ENCODE measurements at regions not wholly inside any gene's neighbourhood (a gene's known extent, or its start where the extent isn't known, plus 50 kb on each side); places are given as distances from the start of the nearest gene placed in this dataset.
"Not testable (repeated sequence)": the region's sequence is repeated elsewhere in the genome, so short reads cannot be mapped to it uniquely, and the experiment has no call there.

DNA sequence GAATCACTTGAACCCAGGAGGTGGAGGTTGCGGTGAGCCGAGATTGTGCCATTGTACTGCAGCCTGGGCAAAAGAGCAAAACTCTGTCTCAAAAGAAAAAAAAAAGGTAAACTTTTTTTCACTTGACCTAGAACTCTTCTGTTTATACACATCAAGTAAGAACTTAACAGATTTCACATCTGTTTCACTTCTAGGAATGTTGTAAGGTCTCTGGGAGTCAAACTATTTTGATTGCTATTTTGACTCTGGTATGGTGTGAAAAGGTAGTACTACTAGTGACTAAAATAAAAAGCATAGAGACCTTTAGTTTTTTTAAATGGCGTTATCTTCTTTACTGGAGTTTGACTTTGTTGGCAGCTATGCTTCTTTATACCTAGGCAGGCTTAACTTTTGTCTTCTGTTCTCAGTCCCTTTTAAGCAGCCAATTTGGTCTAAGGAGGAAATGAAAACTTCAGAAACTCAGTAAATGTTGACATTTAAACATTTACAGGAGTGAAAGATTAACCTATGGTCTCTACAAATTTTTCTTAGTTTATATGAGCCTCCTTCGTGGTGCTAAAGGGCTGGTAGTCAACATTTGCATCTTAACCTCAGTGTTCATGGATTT is 84.7 kb downstream of the METTL2B start:
- not testable (repeated sequence) for DNase-seq (ENCODE audit: low read depth)

DNA sequence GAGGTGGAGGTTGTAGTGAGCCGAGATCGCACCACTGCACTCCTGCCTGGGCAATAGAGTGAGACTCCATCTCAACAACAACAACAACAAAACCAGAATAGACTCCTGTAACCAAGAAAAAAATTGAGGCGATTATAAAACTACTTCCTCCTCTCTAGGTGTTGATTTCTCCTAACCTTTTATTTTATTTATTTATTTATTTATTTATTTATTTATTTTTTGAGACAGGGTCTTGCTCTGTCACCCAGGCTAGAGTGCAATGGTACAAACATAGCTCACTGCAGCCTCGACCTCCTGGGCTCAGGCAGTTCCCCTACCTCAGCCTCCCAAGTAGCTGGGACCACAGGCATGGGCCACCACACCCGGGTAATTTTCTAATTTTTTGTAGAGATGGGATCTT is 86.2 kb downstream of the METTL2B start:
- not testable (repeated sequence) for DNase-seq (ENCODE audit: low read depth)

DNA sequence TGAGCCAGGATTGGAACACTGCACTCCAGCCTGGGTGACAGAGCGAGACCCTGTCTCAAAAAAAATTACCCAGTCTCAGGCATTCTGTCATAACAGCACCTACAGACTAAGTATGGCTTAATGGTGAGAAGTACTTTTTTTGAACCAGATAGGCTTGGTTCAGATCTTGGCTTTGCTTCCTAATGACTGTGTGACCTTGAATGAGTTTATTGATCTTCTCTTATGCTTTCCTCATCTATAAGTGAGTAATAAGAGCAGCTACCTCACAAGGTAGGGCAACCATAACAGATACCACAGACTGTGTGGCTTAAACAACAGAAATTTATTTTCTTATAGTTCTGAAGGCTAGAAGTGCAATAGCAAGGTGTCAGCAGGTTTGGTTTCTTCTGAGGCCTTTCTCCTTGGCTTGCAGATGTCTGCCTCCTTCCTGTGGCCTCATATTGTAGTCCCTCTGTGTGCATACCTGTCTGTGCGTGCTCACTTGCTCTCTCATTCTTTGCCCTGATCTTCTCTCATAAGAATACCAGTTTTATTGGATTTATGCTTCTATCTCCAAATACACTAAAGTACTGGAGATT is 87.7 kb downstream of the METTL2B start:
- not testable (repeated sequence) for DNase-seq (ENCODE audit: low read depth)

DNA sequence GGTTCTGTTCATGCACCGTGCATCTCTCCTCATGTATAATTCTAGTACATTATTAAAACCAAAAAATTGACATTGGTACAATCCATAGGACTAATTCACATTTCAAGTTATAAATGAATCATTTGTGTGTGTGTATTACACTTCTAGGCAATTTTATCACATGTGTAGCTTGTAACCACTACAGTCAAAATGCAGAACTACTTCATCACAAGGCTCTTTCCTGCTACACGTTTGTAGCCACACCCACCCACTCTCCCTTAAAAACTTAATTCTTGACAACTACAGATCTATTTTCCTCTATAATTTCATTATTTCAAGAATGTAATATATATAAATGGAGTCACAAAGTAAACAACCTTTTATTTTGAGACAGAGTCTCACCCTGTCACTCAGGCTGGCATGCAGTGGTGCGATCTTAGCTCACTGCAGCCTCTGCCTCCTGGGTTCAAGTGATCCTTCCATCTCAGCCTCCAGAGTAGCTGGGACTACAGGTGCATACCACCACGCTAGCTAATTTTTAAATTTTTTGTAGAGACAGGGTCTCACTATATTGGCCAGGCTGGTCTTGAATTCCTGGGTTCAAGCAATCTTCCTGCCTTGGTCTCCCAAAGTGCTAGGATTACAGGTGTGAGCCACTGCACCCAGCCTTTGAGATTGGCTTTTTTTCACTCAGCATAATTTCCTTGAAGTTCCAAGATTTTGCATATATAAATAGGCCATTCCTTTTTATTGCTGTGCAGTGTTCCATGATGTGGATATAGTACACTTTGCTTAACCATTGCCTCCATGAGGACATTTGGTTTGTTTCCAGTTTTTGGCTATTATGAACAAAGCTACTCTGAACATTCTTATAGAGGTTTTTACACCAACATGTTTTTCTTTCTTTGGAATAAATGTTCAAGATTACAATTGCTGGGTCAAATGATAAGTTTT is 88.7 kb downstream of the METTL2B start:
- DNase-seq (ENCODE audit: low read depth): not testable (repeated sequence)

DNA sequence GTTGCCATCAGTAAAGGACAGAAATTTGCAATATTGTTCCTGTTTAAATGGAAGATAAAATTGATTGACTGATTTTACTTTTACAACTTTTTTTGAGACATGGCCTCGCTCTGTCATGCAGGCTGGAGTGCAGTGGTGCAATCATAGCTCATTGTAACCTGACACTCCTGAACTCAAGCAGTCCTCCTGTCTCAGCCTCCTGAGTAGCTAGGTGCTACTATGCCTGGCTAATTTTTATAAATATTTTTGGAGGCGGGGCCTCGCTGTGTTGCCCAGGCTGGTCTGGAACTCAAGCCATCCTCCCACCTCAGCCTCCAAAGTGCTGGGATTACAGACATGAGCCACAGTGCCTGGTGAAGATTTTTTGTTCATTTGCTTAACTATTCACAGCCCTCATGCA is 96.8 kb upstream of the GARIN1A start:
- not testable (repeated sequence) for DNase-seq (ENCODE audit: low read depth)

DNA sequence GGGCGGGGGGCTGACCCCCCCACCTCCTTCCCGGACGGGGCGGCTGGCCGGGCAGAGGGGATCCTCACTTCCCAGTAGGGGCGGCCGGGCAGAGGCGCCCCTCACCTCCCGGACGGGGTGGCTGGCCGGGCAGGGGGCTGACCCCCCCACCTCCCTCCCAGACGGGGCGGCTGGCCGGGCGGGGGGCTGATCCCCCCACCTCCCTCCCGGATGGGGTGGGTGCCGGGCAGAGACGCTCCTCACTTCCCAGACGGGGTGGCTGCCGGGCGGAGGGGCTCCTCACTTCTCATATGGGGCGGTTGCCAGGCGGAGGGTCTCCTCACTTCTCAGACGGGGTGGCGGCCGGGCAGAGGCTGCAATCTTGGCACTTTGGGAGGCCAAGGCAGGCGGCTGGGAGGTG is 95.1 kb upstream of the GARIN1A start:
- not testable (repeated sequence) for DNase-seq (ENCODE audit: low read depth)

DNA sequence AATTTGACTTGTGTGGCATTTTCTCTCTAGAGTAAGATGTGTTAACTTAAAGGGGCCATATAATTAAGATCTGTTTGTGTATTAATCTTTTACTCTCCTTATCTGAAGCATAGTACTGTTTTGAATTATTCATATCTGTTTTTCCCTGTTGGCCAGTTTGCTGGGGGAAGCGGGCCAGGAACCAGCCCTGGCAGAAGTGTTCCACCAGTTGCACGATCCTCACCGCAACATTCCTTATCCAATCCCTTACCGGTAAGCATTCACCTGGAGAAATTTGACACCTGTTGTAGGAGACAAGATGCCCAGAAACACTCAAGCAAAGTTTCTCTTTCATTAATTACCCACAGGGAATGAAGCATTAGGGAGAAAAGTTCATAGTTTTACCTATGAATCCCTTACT is 92.2 kb upstream of the GARIN1A start:
- not testable (repeated sequence) for DNase-seq (ENCODE audit: low read depth)

DNA sequence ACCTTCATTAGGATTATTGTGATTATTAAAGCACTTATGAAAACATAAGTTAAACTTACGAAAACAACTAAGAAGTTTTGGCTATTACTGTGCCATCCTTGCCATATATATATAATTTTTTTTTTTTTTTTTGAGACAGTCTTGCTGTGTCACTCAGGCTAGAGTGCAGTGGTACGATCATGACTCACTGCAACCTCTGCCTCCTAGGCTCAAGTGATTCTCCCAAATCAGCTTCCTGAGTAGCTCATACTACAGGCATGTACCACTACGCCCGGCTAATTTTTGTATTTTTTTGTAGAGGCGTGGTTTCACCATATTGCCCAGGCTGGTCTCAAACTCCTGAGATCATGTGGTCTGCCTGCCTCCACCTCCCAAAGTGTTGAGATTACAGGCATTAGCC is 91.0 kb upstream of the GARIN1A start:
- peak; percentile 40 for DNase-seq (ENCODE audit: low read depth)

DNA sequence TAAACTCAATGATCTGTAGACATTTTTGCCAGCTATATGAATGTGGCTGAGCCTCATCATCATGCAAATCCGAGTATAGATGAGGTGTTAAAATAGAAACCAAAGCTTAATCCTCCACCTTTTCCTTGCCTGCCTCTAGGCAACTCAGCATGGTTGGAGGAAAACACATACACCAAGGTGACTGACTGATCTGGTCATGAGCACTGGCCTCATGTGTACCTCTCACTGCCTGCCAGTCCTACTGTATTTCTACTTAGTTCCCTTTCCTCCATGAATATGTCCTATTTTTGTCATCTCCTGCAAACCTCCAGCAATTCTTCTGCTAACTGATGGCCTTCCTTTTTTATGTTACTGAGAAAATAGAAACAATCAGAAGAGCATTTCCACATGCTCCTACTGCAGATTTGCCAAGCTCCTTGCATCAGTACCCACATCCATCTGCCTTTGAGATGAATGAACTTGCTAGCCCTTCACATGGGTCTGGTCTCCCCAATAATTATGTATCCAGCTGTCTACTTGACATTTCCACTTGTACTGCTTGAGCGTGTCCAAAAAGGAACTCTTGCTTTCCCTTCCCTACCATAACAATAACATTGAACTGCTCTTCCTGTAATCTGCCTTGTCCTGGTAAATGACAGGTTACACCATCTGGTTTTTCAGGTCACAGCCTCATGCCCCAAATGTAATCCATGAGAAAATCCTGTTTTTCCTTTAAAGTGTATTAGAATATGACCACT is 90.1 kb upstream of the GARIN1A start:
- not testable (repeated sequence) for DNase-seq (ENCODE audit: low read depth)

DNA sequence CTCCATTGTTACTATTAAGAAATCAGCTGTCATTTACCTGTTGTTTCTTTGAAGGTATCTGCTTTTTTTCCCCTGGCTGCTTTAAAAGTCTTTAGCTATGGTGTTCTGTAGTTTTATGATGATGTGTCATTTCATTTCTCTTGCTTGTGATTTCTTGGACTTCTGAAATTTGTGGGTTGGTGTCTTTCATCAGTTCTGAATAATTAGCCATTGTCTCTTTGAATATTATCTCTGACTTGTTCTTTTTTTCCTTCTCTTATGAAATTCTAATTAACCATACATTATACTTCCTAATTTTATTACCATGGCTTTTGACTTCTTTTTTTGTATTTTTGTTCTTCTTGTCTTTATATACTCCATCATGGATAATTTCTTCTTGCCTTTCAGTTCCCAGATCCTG is 85.4 kb upstream of the GARIN1A start:
- not testable (repeated sequence) for DNase-seq (ENCODE audit: low read depth)

DNA sequence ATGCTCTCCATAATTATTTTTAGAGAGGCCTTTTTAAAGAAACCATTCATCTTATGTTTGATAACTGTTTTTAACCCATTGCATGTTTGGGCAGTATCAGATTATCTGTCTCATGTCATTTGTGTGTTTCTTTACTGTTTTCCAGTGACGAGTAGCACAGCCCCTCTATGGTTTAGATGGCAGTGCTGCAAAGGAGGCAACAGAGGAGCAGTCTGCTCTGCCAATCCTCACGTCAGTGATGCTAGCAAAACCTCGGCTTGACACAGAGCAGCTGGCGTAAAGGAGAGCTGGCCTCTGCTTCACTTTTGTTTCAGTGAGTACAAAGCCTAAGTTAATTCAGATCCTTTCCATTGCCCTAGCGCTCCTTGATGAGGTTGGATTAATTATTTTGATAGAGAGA is 80.4 kb upstream of the GARIN1A start:
- no peak for DNase-seq (ENCODE audit: low read depth)

DNA sequence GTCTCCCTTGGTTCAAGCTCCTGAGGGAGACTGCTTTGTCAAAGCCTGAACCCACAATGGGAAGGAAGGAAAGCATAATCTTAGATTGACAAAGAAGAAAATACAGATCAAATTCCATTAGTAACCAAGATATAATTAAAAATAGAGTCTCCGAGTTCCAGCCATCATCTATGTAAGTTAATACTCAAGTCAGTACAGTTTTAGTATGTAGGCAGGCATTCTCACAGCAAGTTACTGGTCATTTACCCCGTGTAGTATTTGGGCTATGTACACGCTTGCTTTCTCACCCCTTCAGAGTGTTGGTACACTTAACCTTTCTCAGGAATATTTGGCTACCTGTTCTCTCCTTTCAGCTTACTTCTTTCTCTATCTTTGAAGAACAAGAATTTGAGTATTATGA is 79.9 kb upstream of the GARIN1A start:
- DNase-seq (ENCODE audit: low read depth): not testable (repeated sequence)

DNA sequence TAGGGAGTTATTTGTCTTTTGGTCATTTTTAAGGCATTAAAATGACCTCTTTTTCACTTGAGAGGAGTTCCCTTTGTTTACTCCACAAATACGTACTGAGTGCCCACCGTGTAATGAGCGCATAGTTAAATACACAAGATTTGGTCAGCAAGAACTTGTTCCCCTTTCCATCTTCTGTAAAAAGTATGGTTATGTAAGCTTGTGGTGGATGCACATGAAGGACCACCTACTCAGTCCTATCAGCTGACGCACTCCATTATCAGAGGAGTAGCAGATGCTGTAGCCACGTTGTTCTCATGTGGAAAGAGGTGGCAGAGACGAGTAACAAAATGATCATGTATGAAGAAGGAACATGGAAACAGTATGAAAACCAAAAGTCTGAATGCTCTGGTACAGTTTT is 78.0 kb upstream of the GARIN1A start:
- DNase-seq (ENCODE audit: low read depth): not testable (repeated sequence)

DNA sequence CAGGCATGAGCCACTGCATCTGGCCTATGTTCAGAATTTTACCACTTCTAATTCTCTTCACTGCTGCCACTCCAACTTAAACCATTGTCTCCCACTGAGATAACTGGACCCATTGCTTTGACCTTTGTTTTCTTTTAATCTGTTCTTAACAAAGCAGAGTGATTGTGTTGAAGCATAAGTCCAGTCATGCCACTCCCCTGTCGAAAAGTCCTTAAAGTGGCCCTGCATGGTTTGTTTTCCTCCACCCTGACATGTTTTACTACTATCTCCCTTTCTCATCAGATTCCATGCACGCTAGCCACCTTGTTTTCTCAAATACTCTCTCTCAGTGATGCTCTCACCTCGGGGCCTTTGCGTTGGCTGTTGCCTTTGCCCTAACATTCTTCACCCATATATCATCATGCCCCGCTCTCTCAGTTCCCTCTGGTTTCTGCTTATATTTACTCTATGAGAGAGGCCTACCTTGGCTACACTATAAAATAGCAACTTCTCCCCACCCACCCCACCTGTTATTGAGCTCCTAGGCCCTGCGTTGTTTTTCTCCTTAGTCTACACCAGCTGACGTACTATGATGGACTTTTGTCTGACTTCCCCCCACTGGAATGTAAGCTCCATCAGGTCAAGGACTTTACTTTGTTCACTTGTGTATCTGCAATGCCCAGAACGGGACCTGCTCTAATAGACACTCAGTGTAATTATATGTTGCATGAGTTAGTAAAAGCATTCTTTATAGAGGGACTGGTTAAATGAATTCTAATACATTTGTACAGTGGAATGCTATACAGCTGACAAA is 75.6 kb upstream of the GARIN1A start:
- not testable (repeated sequence) for DNase-seq (ENCODE audit: low read depth)

DNA sequence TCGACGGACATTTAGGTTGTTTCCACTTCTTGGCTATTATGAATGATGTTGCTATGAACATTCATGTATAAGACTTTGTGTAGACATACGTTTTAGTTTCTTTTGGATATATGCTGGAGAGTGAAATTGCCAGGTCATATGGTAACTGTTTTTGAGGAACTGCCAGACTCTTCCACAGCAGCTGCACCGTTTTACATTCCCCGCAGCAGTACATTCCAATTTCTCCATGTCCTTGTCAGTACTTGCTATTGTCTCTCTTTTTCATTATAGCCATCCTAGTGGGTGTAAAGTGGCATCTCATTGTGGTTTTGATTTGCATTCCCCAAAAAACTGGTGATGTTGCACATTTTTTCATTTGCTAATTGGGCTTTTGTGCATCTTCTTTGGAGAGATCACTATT is 73.1 kb upstream of the GARIN1A start:
- not testable (repeated sequence) for DNase-seq (ENCODE audit: low read depth)

DNA sequence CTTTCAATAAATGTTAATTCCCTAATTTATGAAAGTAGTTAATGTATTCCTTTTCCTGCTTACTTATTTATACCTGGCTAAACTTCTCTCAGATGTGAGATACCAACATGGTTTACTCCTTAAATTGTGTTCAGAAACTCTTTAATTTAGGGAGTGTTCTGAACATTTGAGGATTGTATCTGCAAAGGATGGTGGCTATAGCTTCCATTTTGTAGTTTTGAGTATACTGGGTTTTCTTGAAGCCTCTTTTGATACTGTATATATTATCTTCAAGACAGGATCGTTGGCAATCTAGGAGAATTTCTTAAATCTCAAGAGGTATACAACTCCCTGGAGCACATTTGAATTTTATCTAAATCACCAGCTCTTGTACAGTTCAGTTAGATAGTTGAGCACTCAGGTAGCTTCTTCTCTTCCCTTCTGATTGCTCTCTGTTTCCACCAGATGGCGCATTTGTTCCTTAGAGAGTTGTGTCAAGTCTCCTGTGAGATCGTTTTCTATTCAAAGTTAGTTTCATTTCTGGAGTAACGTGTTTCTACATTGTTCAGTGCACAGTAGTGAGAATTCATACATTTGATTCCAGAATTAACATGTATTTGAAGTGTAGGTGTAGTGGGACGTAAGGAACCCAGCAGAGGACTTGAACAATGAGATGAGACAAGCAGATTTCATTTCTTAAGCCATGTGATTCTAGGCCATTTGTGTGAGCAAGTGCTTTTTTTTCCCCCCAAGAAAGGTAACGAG is 63.2 kb upstream of the GARIN1A start:
- DNase-seq (ENCODE audit: low read depth): peak; percentile 18

DNA sequence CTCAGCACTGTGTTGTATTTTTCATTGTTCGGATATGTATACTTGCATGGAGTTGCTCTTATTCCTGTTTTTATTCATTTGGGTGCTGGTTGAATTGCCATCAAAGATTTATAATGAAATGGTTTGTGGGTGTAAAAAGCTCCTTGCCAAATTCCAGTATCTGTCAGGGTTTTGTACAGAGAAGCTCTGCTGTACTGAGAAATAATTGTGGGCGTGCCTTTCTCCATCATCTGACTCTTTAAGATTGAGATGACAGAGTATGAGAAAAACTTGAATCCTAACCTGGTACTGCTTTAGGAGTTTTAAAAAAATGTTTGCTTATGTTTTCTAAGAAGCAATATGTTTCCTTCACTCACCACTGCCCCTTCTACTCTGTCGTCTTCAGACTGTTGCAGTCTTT is 58.7 kb upstream of the GARIN1A start:
- DNase-seq (ENCODE audit: low read depth): not testable (repeated sequence)

DNA sequence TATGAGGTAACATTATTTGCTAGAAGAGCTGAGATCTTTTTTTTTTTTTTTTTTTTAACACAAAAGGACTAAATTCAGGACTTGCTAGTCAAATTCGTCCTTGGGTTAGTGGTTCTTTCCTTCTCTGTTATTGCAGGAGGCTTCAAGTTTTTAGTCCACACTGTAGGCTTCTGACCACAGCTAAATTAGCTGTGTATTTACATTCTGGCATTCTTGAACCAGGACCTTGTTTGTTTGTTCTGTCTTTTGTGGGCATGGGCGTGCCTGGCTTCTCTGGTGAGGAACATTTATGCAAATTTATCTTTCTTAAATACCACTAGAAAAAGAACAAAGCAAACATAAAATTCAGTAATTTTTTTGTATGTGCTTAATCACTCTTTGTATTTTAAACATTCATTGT is 57.3 kb upstream of the GARIN1A start:
- not testable (repeated sequence) for DNase-seq (ENCODE audit: low read depth)

DNA sequence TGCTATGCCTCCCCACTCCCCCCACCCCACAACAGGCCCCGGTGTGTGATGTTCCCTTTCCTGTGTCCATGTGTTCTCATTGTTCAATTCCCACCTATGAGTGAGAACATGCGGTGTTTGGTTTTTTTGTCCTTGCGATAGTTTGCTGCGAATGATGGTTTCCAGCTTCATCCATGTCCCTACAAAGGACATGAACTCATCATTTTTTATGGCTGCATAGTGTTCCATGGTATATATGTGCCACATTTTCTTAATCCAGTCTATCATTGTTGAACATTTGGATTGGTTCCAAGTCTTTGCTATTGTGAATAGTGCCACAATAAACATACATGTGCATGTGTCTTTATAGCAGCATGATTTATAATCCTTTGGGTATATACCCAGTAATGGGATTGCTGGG is 55.3 kb upstream of the GARIN1A start:
- not testable (repeated sequence) for DNase-seq (ENCODE audit: low read depth)
